NOMO-1 (cell line): ENCODE measurements at regions not wholly inside any gene's neighbourhood (a gene's known extent, or its start where the extent isn't known, plus 50 kb on each side); places are given as distances from the start of the nearest gene placed in this dataset.
"Not testable (repeated sequence)": the region's sequence is repeated elsewhere in the genome, so short reads cannot be mapped to it uniquely, and the experiment has no call there.

Experiments
- DNase-seq, 2 experiments: peaks; one replicate each; lab custom pipeline; 2025; ENCODE audit not compliant: unreplicated experiment in 2 of 2; lab: John Stamatoyannopoulos, UW

DNA sequence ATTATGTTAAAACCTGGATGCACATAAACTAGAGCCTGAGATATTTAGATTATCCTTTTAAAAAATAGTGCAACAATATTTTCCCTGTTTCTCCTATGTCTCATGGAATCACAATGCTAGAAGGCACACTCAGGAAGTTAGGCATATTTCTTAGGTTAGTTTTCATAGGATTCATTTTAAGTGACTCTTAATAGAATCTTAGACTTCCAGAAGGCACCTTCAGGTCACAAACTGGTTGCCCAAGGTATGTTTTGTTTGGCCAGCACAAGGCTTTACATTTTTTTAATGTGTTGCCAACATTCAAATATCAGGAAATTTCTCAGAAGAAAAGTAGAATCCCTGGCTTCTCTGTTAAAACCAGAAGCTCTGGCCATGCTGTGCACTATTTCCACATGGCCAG, 129.3 kb downstream of the LNPK start:
- DNase-seq, result no peak

DNA sequence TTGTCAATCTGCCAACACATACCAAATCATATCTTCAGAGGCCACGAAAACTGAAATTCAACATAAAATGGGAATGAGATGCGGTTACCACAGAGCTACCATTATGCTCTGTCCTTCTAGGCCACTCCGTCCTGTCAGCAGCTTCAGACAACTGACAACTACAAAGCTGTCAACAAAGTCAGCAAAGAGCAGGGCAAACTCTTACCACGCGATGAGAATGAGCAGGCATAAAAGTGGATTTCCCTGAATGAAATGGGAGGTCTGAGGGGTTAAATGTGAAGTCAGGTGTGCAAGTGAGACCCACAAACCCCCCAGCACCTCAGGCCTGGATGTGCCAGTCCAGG, 130.1 kb downstream of the LNPK start:
- no peak for DNase-seq

DNA sequence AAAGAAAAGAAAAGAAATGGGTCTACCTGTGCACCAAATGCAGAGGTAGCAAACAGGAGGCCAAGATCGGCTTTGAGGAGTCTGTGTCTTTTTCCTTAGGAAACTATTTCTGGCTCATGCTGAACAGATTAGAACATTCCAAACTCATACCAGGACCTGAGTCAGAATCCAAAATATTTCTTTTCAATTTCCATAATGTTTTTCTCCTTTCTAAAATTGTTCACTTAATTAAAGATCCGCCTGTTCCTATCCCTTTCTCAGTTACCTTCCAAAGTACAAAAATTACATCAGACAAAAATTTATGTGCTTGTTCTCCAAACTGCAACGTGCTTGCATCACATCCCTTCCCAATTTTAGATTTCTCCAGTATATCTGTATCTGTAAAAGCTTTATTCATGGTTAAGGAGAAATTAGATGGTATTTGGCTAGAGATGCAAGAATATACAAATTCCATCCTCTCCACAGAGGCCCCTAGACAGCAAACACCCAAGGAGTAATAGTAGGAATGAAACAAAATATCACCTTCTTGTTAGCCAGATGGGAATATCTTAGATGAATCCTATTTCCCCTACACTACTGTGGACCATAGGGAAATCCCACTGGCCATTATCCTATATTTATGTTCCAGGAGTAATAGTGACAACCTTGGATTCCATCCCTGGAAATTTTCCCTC, 130.6 kb downstream of the LNPK start:
- DNase-seq, result no peak

DNA sequence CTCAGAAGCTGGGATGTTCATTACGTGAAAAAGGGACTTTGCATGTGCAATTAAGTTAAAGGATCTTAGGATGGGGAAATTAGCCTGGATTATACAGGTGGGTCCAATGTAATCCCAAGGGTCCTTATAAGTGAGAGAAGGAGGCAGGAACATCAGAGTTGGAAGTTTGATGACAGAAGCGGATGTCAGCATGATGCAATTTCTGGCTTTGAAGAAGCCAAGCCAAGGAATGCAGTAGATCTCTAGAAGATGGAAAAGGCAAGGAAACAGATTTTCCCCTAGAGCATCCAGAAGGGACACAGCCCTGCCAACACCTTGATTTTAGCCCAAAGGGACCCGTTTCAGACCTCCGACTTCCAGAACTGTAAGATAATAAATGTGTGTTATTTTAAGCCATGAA, 136.4 kb downstream of the LNPK start:
- no peak for DNase-seq

DNA sequence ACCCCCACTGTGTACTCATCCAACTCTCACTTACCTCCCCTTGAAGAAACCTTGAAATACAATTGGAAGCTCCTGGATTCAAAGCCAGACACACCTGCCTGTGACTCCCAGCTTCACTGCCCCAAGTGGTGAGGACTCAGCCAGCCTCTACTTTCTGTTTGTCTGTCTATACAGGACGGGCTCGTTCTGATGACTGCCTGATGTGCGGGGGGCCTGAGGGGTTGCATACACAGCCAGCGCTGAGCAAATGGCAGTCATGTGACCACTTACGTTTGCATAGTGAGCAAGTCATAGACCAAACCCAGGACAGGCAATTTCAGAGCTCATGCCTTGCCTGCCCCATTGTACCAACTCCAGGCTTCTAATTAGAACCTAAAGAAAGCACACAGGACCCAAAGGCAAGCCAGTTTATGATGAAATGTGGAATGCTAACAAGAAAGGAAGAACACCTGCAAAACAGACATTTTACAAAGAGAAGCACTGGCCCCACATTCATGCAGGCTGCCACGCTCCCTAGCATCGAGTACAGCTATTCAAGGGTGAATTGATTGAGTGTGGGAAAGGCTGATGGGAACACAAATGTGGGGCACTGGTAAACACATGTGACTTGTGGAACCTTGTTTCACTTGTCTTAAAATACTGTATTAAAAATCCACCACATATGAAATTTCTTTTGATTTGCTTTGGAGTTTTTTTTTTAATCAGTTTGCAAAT, 137.8 kb downstream of the LNPK start:
- no peak for DNase-seq

DNA sequence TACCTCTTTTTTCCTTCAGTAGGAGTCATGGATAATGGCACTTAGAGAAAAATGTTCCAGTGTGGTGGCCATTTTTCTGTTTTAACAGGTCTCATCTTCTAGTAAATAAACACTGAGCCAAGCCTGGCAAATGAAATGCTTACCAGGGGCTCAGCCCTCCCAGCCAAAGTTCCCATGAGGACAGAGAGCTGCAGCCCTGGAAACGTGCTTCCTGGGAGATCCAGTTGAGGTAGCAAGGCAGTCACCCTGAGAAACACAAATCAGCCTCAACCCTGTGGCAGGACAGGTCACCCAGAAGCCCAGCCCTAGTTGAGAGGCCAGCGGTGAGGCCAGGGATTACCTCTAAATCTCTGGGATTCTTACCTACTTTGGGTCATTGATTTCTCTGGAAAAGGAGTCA, 140.1 kb downstream of the LNPK start:
- no peak for DNase-seq

DNA sequence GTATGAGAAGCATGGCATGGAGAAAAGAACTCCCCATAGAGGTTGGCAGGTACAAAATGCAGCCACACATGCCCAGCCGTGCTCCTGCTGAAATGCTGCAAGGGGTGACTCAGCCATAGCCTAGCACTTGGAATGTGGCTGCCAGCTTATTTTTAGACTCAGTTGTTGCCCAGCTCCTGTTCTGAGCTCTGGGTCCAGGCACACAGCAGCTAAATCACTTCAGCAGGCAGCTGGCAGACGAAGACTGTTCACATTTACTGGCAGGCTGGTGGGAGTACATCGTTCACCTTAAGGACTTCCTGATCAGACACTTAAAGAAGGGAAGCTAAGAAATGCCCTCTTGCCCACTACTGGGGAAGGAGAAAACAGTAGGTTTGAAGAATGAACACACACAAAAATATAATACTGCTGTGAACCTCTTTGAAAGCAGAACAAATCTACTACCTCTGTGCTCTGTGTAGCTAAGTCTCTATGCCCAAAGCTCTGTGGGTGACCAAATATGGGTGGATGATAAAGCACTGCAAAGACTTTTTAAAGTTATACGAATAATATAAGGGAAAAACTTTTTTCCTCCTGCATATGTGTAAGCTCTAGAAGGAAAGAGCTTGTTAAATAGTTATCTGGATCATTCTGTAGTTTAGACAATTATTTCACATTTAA, 146.1 kb downstream of the LNPK start:
- DNase-seq, result no peak

DNA sequence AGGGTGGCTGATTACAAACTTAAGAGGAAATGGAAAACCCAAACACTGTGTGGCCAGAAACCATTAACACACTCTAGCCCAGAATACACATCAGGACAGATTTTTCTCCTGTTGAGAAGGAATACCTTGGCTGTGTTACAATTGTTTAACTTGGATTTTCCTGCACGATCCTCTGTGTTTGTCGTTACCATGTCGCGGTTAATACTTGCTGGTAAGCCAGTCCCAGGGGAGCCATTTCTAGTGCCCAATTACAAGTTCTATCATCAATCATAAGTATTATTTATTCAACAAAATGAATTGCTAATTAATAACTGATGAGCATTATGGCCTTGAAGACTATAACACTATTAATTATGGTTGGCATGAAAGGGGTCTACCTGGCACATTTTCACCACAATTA, 146.8 kb downstream of the LNPK start:
- no peak for DNase-seq

DNA sequence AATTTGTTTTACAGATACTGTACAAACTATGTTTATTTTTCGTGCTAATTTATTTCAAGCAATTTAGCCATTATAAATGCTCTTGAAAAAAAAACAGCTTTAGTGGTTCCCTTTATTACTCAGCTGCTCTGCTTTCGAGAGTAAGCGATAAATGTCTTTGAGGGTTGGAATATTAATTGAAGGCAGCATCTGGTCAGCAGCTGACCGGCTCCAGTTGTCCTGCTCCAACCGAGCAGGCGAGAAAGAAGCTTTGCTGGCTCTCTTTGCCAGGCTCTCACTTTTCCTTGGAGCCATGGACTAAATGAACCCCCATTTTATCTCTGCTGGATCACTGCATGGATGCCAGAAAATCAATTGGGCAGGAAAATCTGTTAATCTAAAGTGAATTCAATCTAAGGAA, 147.4 kb downstream of the LNPK start:
- DNase-seq, result no peak

DNA sequence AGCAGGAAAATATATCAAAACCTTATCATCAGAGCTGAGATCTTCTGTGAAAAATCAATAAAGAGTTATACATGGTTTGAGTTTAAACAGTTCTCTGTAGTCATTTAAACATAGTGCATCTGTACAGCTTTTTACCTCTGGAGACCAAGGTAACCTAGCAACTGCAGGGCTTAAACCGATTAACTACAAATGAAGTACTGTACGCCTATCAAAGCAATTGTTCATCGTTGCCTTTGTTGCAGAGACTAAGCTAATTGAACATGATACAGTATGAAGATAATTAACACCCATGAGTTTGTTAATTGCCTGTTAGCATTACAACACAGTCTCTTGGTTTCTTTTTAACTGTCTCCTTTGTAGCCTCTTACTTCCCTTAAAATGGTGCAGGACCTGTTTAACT, 147.9 kb downstream of the LNPK start:
- peak in 1 of 2 experiments; percentile 36 for DNase-seq

DNA sequence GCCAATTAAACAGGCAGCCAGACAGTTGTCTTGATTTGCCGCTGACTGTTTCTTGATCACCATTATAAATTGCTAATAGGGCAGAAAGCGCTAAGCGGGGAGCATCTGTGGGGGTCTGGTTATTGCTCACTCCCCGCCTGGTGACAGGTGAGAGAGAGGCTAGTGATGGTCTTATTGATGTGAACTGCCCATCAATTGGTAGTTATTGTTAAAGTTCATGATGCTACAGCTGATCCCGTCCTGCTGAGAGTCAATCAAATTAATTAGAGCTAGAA, 148.5 kb downstream of the LNPK start:
- DNase-seq, result no peak

DNA sequence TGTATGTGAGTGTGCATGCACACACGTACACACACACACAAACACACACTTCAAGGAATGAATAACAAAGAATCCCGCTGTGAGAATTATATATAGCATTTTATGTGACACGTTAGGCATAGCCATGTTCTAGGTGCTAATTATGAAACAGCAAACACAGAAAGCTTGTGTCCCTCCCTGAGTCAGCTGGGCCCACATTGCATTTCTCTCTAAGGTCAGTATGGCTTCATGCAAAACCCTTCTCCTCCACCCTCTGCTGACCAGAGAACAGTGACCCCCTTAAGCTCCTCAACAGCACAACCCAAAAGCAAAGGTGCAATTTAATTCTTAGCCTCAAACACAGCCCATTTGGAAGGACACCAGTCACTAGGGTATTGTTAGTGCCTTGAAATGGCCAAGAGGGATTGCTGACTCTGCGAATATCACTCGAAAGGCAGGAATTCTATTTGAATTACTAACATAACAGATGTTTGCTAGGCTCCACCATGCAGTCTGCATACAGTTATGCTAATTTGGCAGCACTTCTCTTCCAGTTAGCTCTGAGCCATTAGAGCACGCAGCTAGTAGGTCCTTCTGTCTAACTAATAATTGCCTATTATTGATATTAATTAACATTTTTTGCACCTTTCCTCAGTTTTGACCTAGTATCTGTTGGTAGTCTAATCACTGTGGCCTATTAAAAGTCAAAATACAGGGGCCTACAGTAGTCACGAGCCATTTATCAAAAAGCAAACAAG, 149.0 kb downstream of the LNPK start:
- DNase-seq, result no peak

DNA sequence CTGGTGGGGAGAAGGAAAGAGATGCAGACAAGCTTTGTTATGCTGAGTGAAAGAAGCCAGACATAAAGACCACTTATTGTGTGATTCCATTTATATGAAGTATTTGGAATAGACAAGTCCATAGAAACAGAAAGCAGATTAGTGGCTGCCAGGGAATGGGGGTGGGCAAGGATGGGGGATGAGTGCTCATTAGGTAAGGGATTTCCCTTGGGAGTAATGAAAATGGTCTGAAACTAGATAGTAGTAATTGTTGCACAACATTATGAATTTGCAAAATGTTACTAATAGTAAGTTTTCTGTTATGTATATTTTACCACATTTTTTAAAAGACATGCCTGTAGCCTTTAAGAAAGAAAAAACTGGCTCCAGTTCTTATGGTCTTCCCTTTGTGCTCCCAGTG, 154.9 kb downstream of the LNPK start:
- no peak for DNase-seq

DNA sequence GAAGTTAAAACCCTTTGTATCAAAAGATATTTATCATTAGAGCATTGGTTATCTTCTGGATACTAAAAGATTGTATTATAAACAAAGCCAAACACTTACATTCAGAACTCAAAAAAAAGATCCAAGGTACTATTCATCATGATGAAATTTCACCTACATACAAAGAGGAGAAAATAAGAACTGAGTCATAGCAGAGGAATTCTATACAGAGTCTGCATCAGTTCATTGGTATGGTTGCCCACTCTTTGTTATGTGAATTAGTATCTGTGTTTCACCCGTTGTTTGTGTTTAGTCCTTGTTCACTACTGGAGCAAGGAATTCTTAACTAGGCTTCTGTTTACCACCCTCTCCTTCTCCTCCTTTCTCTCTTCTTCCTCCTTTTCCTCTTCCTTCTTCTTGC, 157.9 kb downstream of the LNPK start:
- DNase-seq, result no peak

DNA sequence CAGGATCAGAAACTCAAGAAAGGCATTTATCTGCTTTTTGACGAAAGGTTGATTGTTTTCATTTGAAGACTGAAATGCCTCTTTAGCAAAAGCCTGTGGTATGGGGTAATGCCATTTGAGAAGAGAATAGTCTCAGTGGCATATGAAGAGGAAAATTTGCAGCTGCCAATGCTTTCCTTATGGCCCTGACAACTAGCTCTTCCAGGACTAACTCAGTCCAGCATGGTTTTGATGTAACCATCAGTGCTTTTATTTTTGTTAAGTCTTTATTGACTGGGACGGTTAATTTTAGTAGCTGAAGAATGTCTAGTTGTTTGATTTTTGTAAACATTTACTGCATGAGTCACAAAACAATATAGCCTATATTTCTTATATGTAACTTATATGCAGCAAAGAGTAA, 158.4 kb downstream of the LNPK start:
- no peak for DNase-seq

DNA sequence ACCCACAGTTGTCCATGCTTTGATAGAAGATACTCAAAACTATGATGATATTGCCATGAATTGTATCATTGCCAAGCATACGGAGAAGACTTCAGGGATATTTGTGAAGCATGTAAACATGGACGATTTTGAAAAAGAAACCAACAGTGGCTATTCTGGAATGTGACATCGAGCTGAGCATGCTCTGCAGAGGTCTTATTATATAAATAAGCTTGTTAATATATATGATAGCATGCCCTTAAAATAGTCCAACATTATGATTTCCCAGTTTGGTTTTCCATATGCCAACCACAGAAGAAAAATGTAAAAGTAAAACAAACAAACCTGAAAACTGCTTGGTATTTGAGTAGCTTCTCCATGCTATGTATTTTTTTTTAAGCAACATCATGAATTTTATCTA, 159.1 kb downstream of the LNPK start:
- DNase-seq, result no peak

DNA sequence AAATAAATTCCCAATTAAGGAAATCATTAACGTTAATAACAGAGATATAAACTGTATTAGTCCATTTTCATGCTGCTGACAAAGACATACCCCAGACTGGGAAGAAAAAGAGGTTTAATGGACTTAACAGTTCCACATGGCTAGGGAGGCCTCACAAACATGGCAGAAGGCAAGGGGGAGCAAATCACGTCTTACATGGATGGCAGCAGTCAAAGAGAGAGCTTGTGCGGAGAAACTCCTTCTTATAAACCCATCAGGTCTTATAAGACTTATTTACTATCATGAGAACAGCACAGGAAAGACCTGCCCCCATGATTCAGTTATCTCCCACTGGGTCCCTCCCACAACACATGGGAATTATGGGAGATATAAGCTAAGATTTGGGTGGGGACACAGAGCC, 161.3 kb downstream of the LNPK start:
- DNase-seq, result not testable (repeated sequence)

DNA sequence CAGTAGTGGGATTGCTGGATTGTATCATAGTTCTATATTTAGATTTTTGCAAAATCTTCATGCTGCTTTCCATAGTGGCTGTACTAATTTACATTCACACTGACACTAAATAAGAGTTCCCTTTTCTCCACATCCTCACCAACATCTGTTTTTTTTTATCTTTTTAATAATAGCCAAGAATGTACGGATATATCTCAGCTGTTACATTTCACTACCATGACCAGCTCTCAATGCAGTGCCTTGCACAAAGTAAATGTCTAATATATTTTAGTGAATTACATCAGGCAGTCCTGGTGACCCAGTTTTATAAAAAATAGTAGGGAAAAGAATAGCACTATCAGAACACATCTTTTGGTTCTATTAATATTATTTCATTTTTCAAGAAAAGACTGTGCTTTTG, 161.8 kb downstream of the LNPK start:
- no peak for DNase-seq

DNA sequence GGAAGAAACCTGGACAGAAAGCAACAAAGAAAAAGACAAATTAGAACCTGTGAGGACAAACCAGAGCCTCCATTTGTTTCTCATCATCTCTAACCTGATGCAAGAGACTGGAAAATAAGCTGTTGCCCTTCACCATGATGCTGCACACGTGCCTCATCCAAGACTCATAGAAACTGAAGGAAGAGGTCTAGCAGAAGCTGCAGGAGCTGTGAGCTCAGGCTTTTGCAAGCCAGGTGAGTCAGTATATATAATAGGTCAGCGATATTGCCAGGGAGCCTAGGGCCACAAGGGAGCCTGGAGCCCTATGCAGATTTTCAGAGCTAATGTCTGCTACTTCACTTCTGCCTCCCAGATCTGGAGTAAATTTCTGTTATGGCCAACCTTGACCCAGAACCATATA, 163.1 kb downstream of the LNPK start:
- DNase-seq, result no peak

DNA sequence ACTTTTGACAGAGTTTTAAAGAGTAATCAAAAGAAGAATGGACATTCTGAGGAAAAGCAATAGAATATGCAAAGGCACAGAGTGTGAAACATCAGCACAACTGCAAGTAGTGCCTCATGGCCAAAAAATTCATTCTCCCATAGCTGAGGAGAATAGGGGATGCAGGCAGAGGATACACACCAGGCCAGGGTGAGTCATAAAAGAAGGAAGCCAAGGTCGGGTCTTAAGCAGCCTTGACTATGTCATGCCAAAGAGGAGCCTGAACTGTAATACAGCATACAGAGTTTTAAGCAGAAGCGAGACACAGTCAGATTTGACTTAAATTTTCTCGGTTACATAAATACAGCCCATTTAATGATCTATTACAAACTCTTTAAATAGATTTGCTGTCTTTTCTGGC, 165.0 kb downstream of the LNPK start:
- no peak for DNase-seq

DNA sequence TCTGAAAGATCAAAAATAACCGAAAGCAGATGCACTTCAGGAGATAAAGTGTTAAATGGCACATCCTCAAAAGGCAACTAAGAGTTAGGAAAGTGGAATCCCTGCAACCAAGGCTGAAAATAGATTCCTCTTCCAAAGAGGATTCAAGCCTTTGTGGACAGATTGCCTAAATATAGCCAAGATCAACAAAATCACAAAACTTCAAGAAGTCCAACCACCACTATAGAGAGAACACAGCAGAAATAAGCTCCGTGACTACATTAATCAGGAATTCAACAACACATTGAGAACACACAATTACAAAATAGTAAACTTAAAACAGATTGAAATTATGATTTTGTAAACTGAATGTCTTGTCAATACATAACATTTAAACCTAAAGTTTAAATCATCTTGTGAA, 165.7 kb downstream of the LNPK start:
- no peak for DNase-seq

DNA sequence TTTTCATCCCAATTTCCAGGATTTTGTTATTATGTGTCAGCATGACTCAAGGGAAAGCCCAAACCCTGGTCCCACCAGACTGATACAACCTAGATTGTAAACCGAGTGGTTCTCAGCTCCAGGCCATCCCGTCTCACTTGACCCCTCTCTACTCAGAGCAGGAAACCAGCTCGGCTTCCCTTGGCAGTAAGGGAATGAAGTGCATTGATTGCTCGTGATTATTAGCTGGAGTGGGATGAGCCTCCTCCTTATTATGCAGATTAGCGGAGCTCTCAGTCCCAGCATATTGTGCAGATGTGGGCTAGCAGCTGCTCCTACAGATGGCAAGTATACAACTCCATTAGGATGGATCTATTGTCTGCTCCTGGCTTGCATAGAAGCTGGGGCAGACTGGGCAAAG, 167.6 kb downstream of the LNPK start:
- DNase-seq, result no peak
